NT2/D1 (cell line): ENCODE measurements at regions not wholly inside any gene's neighbourhood (a gene's known extent, or its start where the extent isn't known, plus 50 kb on each side); places are given as distances from the start of the nearest gene placed in this dataset.

Source experiments
- SUZ12 ChIP-seq: IDR thresholded peaks from 2 replicates; pipeline ENCODE4 v1.6.1; 2011; ENCODE audit not compliant: insufficient read length, insufficient read depth; ENCODE audit errors: extremely low read depth
- ZNF274 ChIP-seq: IDR thresholded peaks from 2 replicates; pipeline ENCODE4 v1.6.1; 2011; ENCODE audit warnings: mild to moderate bottlenecking, low read depth, low read length

GRCh38 chr10:80770239-80770638 is 232.5 kb downstream of the SH2D4B start:
- no peak for TF ChIP-seq ZNF274
- TF ChIP-seq SUZ12: no peak
